GM19239 (cell line): ENCODE measurements at regions not wholly inside any gene's neighbourhood (a gene's known extent, or its start where the extent isn't known, plus 50 kb on each side); places are given as distances from the start of the nearest gene placed in this dataset.
A peak's percentile ranks its signal among the peaks of the same experiment; 100 is the strongest.

Experiments
- DNase-seq: peaks from one replicate; pipeline ENCODE4 v3.0.0; 2011; ENCODE audit warnings: low spot score; ENCODE audit not compliant: insufficient read length
- FAIRE-seq: peaks from 2 replicates; lab custom pipeline; 2011; peaks lifted over from hg19 to GRCh38; lab: Jason Lieb, UNC

DNA sequence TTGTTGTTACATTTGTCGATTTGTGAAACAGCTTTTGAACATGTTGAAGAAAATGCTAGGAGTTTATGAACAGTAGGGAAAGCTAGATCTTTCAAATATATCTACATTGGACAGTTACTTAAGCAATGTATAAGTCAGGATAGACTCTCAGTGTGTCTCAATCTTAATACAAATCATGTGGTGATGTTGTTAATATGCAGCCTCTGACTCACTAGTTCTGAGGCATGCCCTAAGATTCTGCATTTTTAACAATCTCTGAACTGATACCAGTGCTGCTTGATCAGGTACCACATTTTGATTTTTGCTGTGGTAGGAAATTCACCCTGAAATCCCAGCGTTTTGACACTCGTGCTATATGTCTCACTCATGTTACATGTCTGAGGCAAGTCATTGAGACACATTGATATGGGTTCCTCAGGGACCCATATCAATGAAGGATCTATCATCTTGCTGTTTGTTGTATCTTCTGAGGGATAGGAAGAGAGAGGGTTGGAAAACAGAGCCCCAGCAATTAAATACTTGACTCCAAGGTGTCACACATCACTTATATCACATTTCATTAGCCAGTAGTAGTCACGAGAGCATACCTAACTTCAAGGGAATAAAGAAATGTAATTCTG is 597.9 kb downstream of the TAFA4 start:
- DNase-seq, result no peak
- FAIRE-seq, result no peak

DNA sequence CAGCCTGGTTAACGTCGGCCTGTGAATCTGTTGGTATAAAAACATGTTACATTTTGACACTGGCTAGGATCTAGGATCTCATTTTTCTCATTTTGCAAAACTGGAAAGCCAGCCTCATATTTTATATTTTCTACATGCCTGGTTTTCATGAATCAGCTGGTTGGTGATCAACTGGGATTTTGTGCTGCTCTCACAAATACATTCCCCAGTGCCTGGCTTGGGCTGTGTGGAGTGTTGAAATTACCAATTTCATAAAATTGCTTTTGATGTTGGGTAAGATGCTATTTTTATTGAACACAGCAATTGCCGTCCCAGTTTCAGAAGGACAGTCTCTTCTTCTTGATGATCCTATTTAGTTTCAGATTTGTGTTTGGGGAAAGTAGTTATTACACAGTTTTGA is 604.3 kb downstream of the TAFA4 start:
- DNase-seq (no peak), FAIRE-seq (no peak)

GRCh38 chr3:68315964-68316363 is 616.4 kb downstream of the TAFA4 start:
- DNase-seq (no peak), FAIRE-seq (no peak)

DNA sequence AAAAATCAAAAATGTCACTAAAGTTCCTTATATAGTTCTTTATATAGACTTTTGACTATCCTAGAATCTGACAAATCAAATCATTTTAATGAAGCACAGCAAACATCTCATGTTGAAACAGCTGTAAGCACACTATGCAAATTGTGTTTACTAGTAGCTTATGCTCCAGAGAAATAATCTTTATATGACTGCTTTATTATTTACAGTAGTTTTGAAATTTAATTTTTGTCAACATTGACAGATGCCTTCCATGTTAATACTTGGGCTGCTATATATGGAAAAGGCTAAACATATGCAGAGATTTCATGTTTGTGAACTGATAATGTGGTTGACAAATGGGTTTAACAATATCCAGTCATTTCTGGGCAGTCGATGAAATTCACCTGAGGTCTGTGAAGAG is 616.8 kb downstream of the TAFA4 start:
- DNase-seq, result no peak
- no peak for FAIRE-seq

- FAIRE-seq, result no peak
Observed at GRCh38 chr3:68306571-68306970, 625.8 kb downstream of the TAFA4 start.

DNA sequence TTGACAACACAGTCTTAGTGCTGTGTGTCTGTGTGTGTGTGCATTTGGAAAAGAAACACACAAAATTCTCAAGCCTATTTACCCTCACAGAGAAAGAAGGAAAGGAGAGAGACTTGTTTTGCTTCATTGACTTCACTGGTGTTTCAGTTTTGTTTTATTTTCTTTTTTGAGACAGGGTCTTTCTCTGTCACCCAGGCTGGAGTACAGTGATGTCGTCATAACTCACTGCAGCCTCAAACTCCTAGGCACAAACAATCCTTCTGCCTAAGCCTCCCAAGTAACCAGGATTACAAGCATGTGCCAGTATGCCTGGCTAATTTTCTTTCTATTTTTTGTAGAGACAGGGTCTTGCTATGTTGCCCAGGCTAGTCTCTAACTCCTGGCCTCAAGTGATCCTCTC is 636.9 kb downstream of the TAFA4 start:
- no peak for FAIRE-seq
- DNase-seq, result no peak

More at GRCh38 chr3:68306571-68306970, 625.8 kb downstream of the TAFA4 start:
- peak; percentile 3 for DNase-seq

GRCh38 chr3:68290333-68290732 is 635.9 kb upstream of the SUCLG2 start:
- DNase-seq (no peak), FAIRE-seq (no peak)

- FAIRE-seq, result no peak
- no peak for DNase-seq
Observed at GRCh38 chr3:68288085-68288484, 633.7 kb upstream of the SUCLG2 start.

GRCh38 chr3:68287101-68287500 is 632.7 kb upstream of the SUCLG2 start:
- FAIRE-seq (no peak), DNase-seq (no peak)

GRCh38 chr3:68274286-68274685 is 619.9 kb upstream of the SUCLG2 start:
- DNase-seq, result no peak
- FAIRE-seq, result no peak

GRCh38 chr3:68271145-68271544 is 616.7 kb upstream of the SUCLG2 start:
- DNase-seq (no peak), FAIRE-seq (no peak)

DNA sequence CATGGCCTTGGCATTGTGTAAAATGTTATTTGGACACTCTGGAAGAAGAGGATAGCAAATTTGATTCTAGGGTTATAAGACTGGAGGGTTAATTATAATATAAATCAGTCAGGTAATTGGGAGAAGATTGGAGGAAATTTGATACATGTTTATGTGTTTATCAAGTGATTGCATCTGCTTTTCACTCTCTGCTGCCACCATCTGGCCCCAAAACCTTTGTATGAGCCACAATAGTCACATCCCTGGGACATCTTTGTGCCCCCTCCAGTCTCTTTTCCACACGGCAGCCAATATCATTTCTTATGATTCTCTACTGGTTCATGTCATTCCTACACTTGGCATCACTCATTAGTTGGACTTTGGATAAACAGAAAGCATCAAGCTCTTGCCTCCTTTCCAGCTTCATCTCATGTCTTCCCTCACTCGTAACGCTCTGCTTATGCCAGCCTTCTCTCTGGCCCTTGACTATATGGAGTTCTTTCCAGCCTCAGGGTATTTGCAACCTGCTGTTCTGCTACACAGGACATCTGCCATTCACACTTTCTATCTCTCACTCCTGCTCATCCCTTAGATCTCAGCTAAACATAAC is 602.3 kb upstream of the SUCLG2 start:
- FAIRE-seq (no peak), DNase-seq (no peak)

GRCh38 chr3:68249265-68249664 is 594.9 kb upstream of the SUCLG2 start:
- DNase-seq (no peak), FAIRE-seq (no peak)

- DNase-seq (no peak), FAIRE-seq (no peak)
Observed at GRCh38 chr3:68242606-68243005, 588.2 kb upstream of the SUCLG2 start.

- DNase-seq (no peak), FAIRE-seq (no peak)
Observed at GRCh38 chr3:68239542-68239941, 585.1 kb upstream of the SUCLG2 start.

GRCh38 chr3:68234076-68234780 is 579.8 kb upstream of the SUCLG2 start:
- FAIRE-seq (no peak), DNase-seq (no peak)

DNA sequence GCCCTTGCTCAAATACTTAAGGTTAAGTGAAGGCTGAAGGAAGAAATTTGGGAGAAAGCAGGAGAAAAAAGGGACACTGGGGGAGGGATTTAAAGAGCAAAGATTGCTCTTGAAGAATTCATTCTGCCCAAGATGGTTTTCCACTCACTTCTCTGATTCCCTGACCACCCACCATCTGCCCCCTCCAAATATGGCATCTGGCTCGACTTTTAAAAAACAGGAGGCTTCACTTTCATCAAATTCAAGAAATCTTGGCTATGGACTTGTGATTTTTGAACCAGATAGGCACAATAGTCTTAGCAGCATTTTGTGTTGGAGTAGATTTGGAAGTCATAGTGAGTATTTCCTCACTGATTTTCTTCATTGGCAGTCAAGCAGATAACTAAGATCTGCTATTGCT is 574.4 kb upstream of the SUCLG2 start:
- FAIRE-seq, result no peak

GRCh38 chr3:68220832-68221231 is 566.4 kb upstream of the SUCLG2 start:
- DNase-seq (no peak), FAIRE-seq (no peak)

More for the DNA sequence above, 574.4 kb upstream of the SUCLG2 start:
- DNase-seq, result no peak

DNA sequence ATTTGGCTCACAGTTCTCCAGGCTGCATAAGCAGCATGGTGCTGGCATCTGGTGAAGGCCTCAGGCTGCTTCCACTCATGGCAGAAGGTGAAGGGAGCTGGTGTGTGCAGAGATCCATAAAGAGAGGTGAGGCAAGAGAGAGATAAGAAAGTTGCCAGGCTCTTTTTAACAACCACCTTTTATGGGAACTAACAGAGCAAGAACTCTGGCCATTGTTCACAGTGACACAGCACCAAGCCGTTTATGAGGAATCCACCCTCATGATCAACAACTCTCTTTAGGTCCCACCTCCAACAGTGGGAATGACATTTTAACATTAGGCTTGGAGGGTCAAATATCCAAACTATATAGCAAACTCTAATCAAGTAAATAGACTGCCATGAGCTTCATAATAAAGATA is 557.2 kb upstream of the SUCLG2 start:
- DNase-seq, result no peak
- no peak for FAIRE-seq

DNA sequence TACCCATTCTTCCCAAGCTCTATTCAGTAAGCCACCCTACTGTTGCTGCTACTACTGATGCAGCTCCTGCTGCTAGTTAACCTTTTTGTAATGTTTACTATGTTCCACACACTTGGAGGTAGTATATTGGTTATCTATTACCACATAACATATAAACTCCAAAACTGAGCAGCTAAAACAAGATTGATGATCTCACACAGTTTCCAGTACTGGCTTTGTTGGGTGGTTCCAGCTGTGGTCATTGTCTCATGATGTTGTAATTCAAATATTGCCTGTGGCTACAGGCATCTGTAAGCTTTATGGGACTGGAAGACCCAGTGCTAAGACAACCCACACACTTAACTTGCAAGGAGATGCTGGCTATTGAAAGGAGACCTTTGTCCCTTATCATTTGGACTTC is 556.2 kb upstream of the SUCLG2 start:
- no peak for DNase-seq
- no peak for FAIRE-seq

- FAIRE-seq (no peak), DNase-seq (no peak)
Observed at GRCh38 chr3:68207327-68207726, 552.9 kb upstream of the SUCLG2 start.
